CD14-positive monocyte (primary cell): ENCODE measurements at regions not wholly inside any gene's neighbourhood (a gene's known extent, or its start where the extent isn't known, plus 50 kb on each side); places are given as distances from the start of the nearest gene placed in this dataset.

Experiments used
- DNase-seq, 3 donors: peaks; one replicate each; pipeline ENCODE4 v3.0.0-alpha.2; 2011 to 2022
- H2AFZ ChIP-seq: 2 replicates; pipeline ENCODE4 v1.6.0; 2012; ENCODE audit warnings: mild to moderate bottlenecking, low read depth, low read length, inconsistent platforms; ENCODE audit not compliant: insufficient read depth, poor library complexity, severe bottlenecking
- H3K27ac ChIP-seq, 2 donors: 1 replicate in 1 of 2; 2 replicates in 1 of 2; pipeline ENCODE4 v1.5.1; 2012 to 2013; ENCODE audit warnings: low read length in 2 of 2, control low read depth in 1 of 2, inconsistent platforms in 1 of 2, low read depth in 1 of 2, mild to moderate bottlenecking in 1 of 2
- H3K27me3 ChIP-seq, 2 donors: one replicate each; pipeline versions ENCODE4 v1.6.0 to v1.6.1; 2011 to 2013; ENCODE audit warnings: low read length in 2 of 2; ENCODE audit not compliant: control insufficient read depth in 2 of 2, insufficient read depth in 2 of 2
- H3K36me3 ChIP-seq, 2 donors: replicated peaks in 1 of 2; 1 replicate in 1 of 2; 2 replicates in 1 of 2; pipeline versions ENCODE4 v1.5.1 to v1.6.1; 2012 to 2013; ENCODE audit warnings: low read length in 2 of 2, control low read depth in 1 of 2, inconsistent platforms in 1 of 2, mild to moderate bottlenecking in 1 of 2; ENCODE audit not compliant: insufficient read depth in 2 of 2, control insufficient read depth in 1 of 2
- H3K4me1 ChIP-seq, 2 donors: 1 replicate in 1 of 2; 2 replicates in 1 of 2; pipeline versions ENCODE4 v1.5.1 to v1.6.1; 2012 to 2013; ENCODE audit warnings: low read length in 2 of 2, control low read depth in 1 of 2, inconsistent platforms in 1 of 2, mild to moderate bottlenecking in 1 of 2, moderate library complexity in 1 of 2; ENCODE audit not compliant: insufficient read depth in 2 of 2, control insufficient read depth in 1 of 2
- H3K4me2 ChIP-seq: replicated peaks from 2 replicates; pipeline ENCODE3; 2012; ENCODE audit warnings: low read length, moderate library complexity, mild to moderate bottlenecking; ENCODE audit not compliant: poor library complexity, severe bottlenecking; ENCODE audit errors: extremely low read depth
- H3K4me3 ChIP-seq, 3 experiments: fragments of 200-600 bp in 1 of 3; sonication (generic) in 1 of 3; replicated peaks in 1 of 3; 1 replicate in 2 of 3; 2 replicates in 1 of 3; pipeline ENCODE4 v1.5.1; 2011 to 2013; ENCODE audit warnings: low read length in 3 of 3, mild to moderate bottlenecking in 3 of 3, control low read depth in 2 of 3, low read depth in 2 of 3, inconsistent platforms in 1 of 3, moderate library complexity in 1 of 3
- H3K79me2 ChIP-seq: 2 replicates; pipeline ENCODE4 v1.6.0; 2012; ENCODE audit warnings: mild to moderate bottlenecking, control low read depth, inconsistent platforms, low read length, moderate library complexity; ENCODE audit not compliant: insufficient read depth
- H3K9ac ChIP-seq: 2 replicates; pipeline ENCODE4 v1.6.0; 2017; ENCODE audit warnings: low read length, mild to moderate bottlenecking; ENCODE audit not compliant: insufficient read depth, poor library complexity, severe bottlenecking
- H3K9me3 ChIP-seq, 2 donors: replicated peaks in 1 of 2; 1 replicate in 1 of 2; 2 replicates in 1 of 2; pipeline versions ENCODE4 v1.5.1 to v1.6.1; 2012 to 2013; ENCODE audit warnings: low read length in 2 of 2, control low read depth in 1 of 2; ENCODE audit not compliant: control insufficient read depth in 1 of 2, insufficient read depth in 1 of 2
- H4K20me1 ChIP-seq: 2 replicates; pipeline ENCODE4 v1.6.0; 2012; ENCODE audit warnings: mild to moderate bottlenecking, low read length, control low read depth, moderate library complexity; ENCODE audit not compliant: insufficient read depth
- H3K27ac Mint-ChIP-seq, 7 donors: one replicate each; pipeline ENCODE4 v1.8.0; 2020; ENCODE audit warnings: mild to moderate bottlenecking in 7 of 7, mixed read lengths in 7 of 7, moderate library complexity in 6 of 7, inconsistent platforms in 2 of 7
- H3K27me3 Mint-ChIP-seq, 3 donors: one replicate each; pipeline ENCODE4 v1.8.0; 2021 to 2022; ENCODE audit warnings: low read depth in 3 of 3, mild to moderate bottlenecking in 3 of 3, mixed read lengths in 3 of 3, moderate library complexity in 3 of 3, inconsistent platforms in 1 of 3
- H3K36me3 Mint-ChIP-seq, 2 donors: one replicate each; pipeline ENCODE4 v1.8.0; 2020; ENCODE audit warnings: mixed read lengths in 2 of 2, inconsistent platforms in 1 of 2, mild to moderate bottlenecking in 1 of 2
- H3K4me1 Mint-ChIP-seq: one replicate; pipeline ENCODE4 v1.8.0; 2020; ENCODE audit warnings: mild to moderate bottlenecking, mixed read lengths
- H3K4me3 Mint-ChIP-seq, 2 donors: one replicate each; pipeline ENCODE4 v1.8.0; 2020; ENCODE audit warnings: mild to moderate bottlenecking in 2 of 2, mixed read lengths in 2 of 2, moderate library complexity in 1 of 2
- H3K9me3 Mint-ChIP-seq, 7 donors: one replicate each; pipeline ENCODE4 v1.8.0; 2020 to 2022; ENCODE audit warnings: mixed read lengths in 7 of 7, mild to moderate bottlenecking in 6 of 7, moderate library complexity in 6 of 7, inconsistent platforms in 2 of 7
- WGBS: methylation state at CpG from one replicate; pipeline ENCODE4 v1.1.5; 2013; ENCODE audit warnings: missing lambda C conversion rate; ENCODE audit not compliant: insufficient coverage; 5-methylcytosine and 5-hydroxymethylcytosine counted together
- intact Hi-C, 2 donors: fragments of 100-400 bp; cut with micrococcal nuclease; formaldehyde crosslinking; loops; one replicate each; pipeline versions ENCODE4 v1.15.0 to v1.15.1; 2023
- TF ChIP-seq, protein P1 (sequence below): fragments of 200-600 bp; IDR thresholded peaks from one replicate; pipeline ENCODE4 v1.8.0; 2022; ENCODE audit warnings: antibody characterized with exemption, mild to moderate bottlenecking

- H2AFZ ChIP-seq = no peak overlapping the region
- H3K4me3 ChIP-seq = no peak overlapping the region
- no peaks in the 10 kb centered on the region for H4K20me1 ChIP-seq
- no peaks in the 10 kb centered on the region for H3K27me3 ChIP-seq
- Mint-ChIP-seq H3K27me3 (peaks cover 2 to 4% (median 3%) of the 10 kb centered on the region in 3 donors), H3K27ac (no peak overlapping the region), H3K9me3 (peaks cover 2 to 11% (median 7%) of the 10 kb centered on the region in 7 donors), H3K36me3 (no peaks in the 10 kb centered on the region), H3K4me3 (no peak overlapping the region), H3K4me1 (no peaks in the 10 kb centered on the region)
- H3K27ac ChIP-seq = no peak overlapping the region
- H3K4me2 ChIP-seq = no peak overlapping the region
- intact Hi-C loops = no loop called here
- peaks cover 0 to 4% of the 10 kb centered on the region in 2 donors for H3K9me3 ChIP-seq
- no peaks in the 10 kb centered on the region for H3K79me2 ChIP-seq
- H3K9ac ChIP-seq = no peak overlapping the region
- no peaks in the 10 kb centered on the region for H3K36me3 ChIP-seq
- TF ChIP-seq, protein P1, sequence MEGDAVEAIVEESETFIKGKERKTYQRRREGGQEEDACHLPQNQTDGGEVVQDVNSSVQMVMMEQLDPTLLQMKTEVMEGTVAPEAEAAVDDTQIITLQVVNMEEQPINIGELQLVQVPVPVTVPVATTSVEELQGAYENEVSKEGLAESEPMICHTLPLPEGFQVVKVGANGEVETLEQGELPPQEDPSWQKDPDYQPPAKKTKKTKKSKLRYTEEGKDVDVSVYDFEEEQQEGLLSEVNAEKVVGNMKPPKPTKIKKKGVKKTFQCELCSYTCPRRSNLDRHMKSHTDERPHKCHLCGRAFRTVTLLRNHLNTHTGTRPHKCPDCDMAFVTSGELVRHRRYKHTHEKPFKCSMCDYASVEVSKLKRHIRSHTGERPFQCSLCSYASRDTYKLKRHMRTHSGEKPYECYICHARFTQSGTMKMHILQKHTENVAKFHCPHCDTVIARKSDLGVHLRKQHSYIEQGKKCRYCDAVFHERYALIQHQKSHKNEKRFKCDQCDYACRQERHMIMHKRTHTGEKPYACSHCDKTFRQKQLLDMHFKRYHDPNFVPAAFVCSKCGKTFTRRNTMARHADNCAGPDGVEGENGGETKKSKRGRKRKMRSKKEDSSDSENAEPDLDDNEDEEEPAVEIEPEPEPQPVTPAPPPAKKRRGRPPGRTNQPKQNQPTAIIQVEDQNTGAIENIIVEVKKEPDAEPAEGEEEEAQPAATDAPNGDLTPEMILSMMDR = no peak
- no peak for DNase-seq
- no peaks in the 10 kb centered on the region for H3K4me1 ChIP-seq
These were observed 187.8 kb upstream of the ISX start for GRCh38 chr22:34878171-34878570.

DNA sequence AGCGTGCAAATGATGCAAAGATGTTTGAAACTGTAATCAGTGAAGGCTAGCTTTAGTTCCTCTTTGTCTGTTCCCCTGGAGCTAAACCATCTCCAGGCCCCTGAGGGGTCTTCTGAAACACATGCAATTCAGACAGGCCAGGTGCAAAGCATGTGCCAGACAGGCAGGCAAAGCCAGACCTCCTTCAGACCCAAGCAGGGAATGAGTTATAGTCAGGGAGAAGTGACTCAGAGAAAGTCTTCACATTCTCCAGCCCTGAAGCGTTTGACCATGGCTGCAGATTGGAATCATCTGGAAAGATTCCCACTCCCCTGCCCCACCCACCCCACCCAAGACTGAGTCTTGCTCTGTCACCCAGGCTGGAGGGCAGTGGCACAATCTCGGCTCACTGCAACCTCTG, 187.0 kb upstream of the ISX start:
- peaks cover 0 to 4% of the 10 kb centered on the region in 2 donors for H3K9me3 ChIP-seq
- H3K27me3 Mint-ChIP-seq = peaks cover 2 to 5% (median 4%) of the 10 kb centered on the region in 3 donors
- H3K4me3 ChIP-seq = no peak overlapping the region
- no peak overlapping the region for H3K4me2 ChIP-seq
- H3K27ac ChIP-seq = no peak overlapping the region
- H3K9ac ChIP-seq = no peak overlapping the region
- H3K36me3 Mint-ChIP-seq = no peaks in the 10 kb centered on the region
- no peak overlapping the region for H2AFZ ChIP-seq
- 95% methylated on average over 3 of the region's 3 CpGs for WGBS
- H3K27me3 ChIP-seq = no peaks in the 10 kb centered on the region
- H3K4me1 Mint-ChIP-seq = no peaks in the 10 kb centered on the region
- H3K4me3 Mint-ChIP-seq = no peak overlapping the region
- no peak overlapping the region for H3K27ac Mint-ChIP-seq
- intact Hi-C loops = no loop called here
- H3K36me3 ChIP-seq = no peaks in the 10 kb centered on the region
- H3K79me2 ChIP-seq = no peaks in the 10 kb centered on the region
- no peaks in the 10 kb centered on the region for H4K20me1 ChIP-seq
- H3K4me1 ChIP-seq = no peaks in the 10 kb centered on the region
- peaks cover 4 to 11% (median 7%) of the 10 kb centered on the region in 7 donors for H3K9me3 Mint-ChIP-seq
- no peak for DNase-seq
- TF ChIP-seq, protein P1 = no peak
